H9 (cell line): ENCODE measurements at regions not wholly inside any gene's neighbourhood (a gene's known extent, or its start where the extent isn't known, plus 50 kb on each side); places are given as distances from the start of the nearest gene placed in this dataset.
A peak's percentile ranks its signal among the peaks of the same experiment; 100 is the strongest.

Experiments
- DNase-seq: peaks from one replicate; pipeline ENCODE4 v3.0.0-alpha.2; 2017
- H2AFZ ChIP-seq: one replicate; pipeline ENCODE4 v1.6.1; 2013; ENCODE audit warnings: mild to moderate bottlenecking, low read length, control low read depth, moderate library complexity
- H2AK5ac ChIP-seq: 2 replicates; pipeline ENCODE4 v1.6.1; 2013; ENCODE audit warnings: low read length, control low read depth, mixed read lengths; ENCODE audit not compliant: insufficient read length
- H2BK120ac ChIP-seq: one replicate; pipeline ENCODE4 v1.6.1; 2013; ENCODE audit warnings: low read depth, mild to moderate bottlenecking, low read length, control low read depth, inconsistent platforms; ENCODE audit not compliant: poor library complexity, severe bottlenecking
- H2BK12ac ChIP-seq: 2 replicates; pipeline ENCODE4 v1.6.1; 2013; ENCODE audit warnings: low read length, control low read depth, mixed read lengths, low read depth; ENCODE audit not compliant: insufficient read length
- H2BK15ac ChIP-seq: 2 replicates; pipeline ENCODE4 v1.6.1; 2013; ENCODE audit warnings: low read depth, low read length, control low read depth
- H2BK20ac ChIP-seq: one replicate; pipeline ENCODE4 v1.6.1; 2013; ENCODE audit warnings: low read depth, mild to moderate bottlenecking, low read length, control low read depth, inconsistent platforms; ENCODE audit not compliant: poor library complexity, severe bottlenecking
- H2BK5ac ChIP-seq: 2 replicates; pipeline ENCODE4 v1.6.1; 2013; ENCODE audit warnings: low read length, control low read depth, mixed read lengths; ENCODE audit not compliant: insufficient read length
- H3K14ac ChIP-seq: 2 replicates; pipeline ENCODE4 v1.6.1; 2013; ENCODE audit warnings: low read length, control low read depth; ENCODE audit not compliant: insufficient read depth
- H3K18ac ChIP-seq: 2 replicates; pipeline ENCODE4 v1.6.1; 2013; ENCODE audit warnings: low read depth, mild to moderate bottlenecking, mixed read lengths, low read length, control low read depth; ENCODE audit not compliant: insufficient read length
- H3K23ac ChIP-seq: 2 replicates; pipeline ENCODE4 v1.6.1; 2013; ENCODE audit warnings: low read length, control low read depth, mixed read lengths, low read depth; ENCODE audit not compliant: insufficient read length
- H3K23me2 ChIP-seq: 2 replicates; pipeline ENCODE4 v1.6.1; 2013; ENCODE audit warnings: low read depth, mild to moderate bottlenecking, mixed read lengths, low read length, control low read depth; ENCODE audit not compliant: insufficient read length, poor library complexity, severe bottlenecking
- H3K27ac ChIP-seq: 2 replicates; pipeline ENCODE4 v1.5.1; 2013; ENCODE audit warnings: low read length, control low read depth, mixed read lengths, low read depth; ENCODE audit not compliant: insufficient read length
- H3K27me3 ChIP-seq: 2 replicates; pipeline ENCODE4 v1.6.1; 2013; ENCODE audit warnings: low read length, control low read depth, inconsistent platforms; ENCODE audit not compliant: insufficient read depth
- H3K4ac ChIP-seq: 2 replicates; pipeline ENCODE4 v1.6.1; 2013; ENCODE audit warnings: low read depth, mild to moderate bottlenecking, control low read depth, inconsistent platforms, low read length, moderate library complexity
- H3K4me1 ChIP-seq: 2 replicates; pipeline ENCODE4 v1.6.1; 2013; ENCODE audit warnings: low read length, control low read depth, inconsistent platforms; ENCODE audit not compliant: insufficient read depth
- H3K4me2 ChIP-seq: 2 replicates; pipeline ENCODE4 v1.6.1; 2013; ENCODE audit warnings: low read length, control low read depth, mixed read lengths; ENCODE audit not compliant: insufficient read length, insufficient read depth
- H3K56ac ChIP-seq: 2 replicates; pipeline ENCODE4 v1.6.1; 2013; ENCODE audit warnings: low read depth, mild to moderate bottlenecking, mixed read lengths, low read length, control low read depth; ENCODE audit not compliant: insufficient read length
- H3K79me1 ChIP-seq: 2 replicates; pipeline ENCODE4 v1.6.1; 2013; ENCODE audit warnings: low read depth, mild to moderate bottlenecking, moderate library complexity, low read length, control low read depth, inconsistent platforms; ENCODE audit not compliant: insufficient read depth, poor library complexity, severe bottlenecking
- H3K79me2 ChIP-seq: 2 replicates; pipeline ENCODE4 v1.6.1; 2013; ENCODE audit warnings: low read length, control low read depth, inconsistent platforms; ENCODE audit not compliant: insufficient read depth
- H3K9ac ChIP-seq: 2 replicates; pipeline ENCODE4 v1.6.1; 2013; ENCODE audit warnings: low read length, control low read depth, mixed read lengths; ENCODE audit not compliant: insufficient read length; ENCODE audit errors: extremely low read depth
- H3K9me3 ChIP-seq: one replicate; pipeline ENCODE4 v1.6.1; 2013; ENCODE audit warnings: low read depth, low read length, inconsistent platforms; ENCODE audit not compliant: control insufficient read depth
- H3T11ph ChIP-seq: one replicate; pipeline ENCODE4 v1.6.1; 2013; ENCODE audit warnings: mild to moderate bottlenecking, low read length, control low read depth, inconsistent platforms
- H4K20me1 ChIP-seq: one replicate; pipeline ENCODE4 v1.6.1; 2013; ENCODE audit not compliant: control insufficient read depth, insufficient read length, insufficient read depth
- H4K5ac ChIP-seq: 2 replicates; pipeline ENCODE4 v1.6.1; 2013; ENCODE audit warnings: low read depth, mild to moderate bottlenecking, mixed read lengths, low read length, control low read depth; ENCODE audit not compliant: insufficient read length
- H4K8ac ChIP-seq: replicated peaks from 2 replicates; pipeline ENCODE4 v1.6.1; 2013; ENCODE audit warnings: low read length, control low read depth, mixed read lengths, low read depth; ENCODE audit not compliant: insufficient read length
- H4K91ac ChIP-seq: 2 replicates; pipeline ENCODE4 v1.6.1; 2013; ENCODE audit warnings: low read depth, mild to moderate bottlenecking, moderate library complexity, mixed read lengths, low read length, control low read depth; ENCODE audit not compliant: insufficient read length
- H3K27ac Mint-ChIP-seq, 3 experiments: 2 replicates in 2 of 3; 3 replicates in 1 of 3; pipeline ENCODE4 v1.8.0; 2020 to 2021; ENCODE audit warnings: mixed read lengths in 3 of 3, mild to moderate bottlenecking in 1 of 3, moderate library complexity in 1 of 3
- H3K27me3 Mint-ChIP-seq: 2 replicates; pipeline ENCODE4 v1.8.0; 2021; ENCODE audit warnings: low read depth, mild to moderate bottlenecking, moderate library complexity, mixed read lengths
- H3K36me3 Mint-ChIP-seq, 3 experiments: 2 replicates in 2 of 3; 3 replicates in 1 of 3; pipeline ENCODE4 v1.8.0; 2020 to 2021; ENCODE audit warnings: low read depth in 3 of 3, mixed read lengths in 3 of 3; ENCODE audit not compliant: insufficient read depth in 1 of 3
- H3K4me1 Mint-ChIP-seq, 2 experiments: 2 replicates each; pipeline ENCODE4 v1.8.0; 2020; ENCODE audit warnings: mixed read lengths in 2 of 2
- H3K4me3 Mint-ChIP-seq, 2 experiments: 2 replicates in 1 of 2; 3 replicates in 1 of 2; pipeline ENCODE4 v1.8.0; 2020 to 2021; ENCODE audit warnings: mild to moderate bottlenecking in 2 of 2, mixed read lengths in 2 of 2, moderate library complexity in 1 of 2
- H3K9me3 Mint-ChIP-seq, 2 experiments: 2 replicates in 1 of 2; 3 replicates in 1 of 2; pipeline ENCODE4 v1.8.0; 2020; ENCODE audit warnings: mild to moderate bottlenecking in 2 of 2, mixed read lengths in 2 of 2, moderate library complexity in 1 of 2
- CTCF ChIP-seq: fragments of 200-600 bp; sonication (generic); conservative IDR thresholded peaks from 3 replicates; pipeline ENCODE4 v1.8.0; 2021; ENCODE audit warnings: antibody characterized with exemption, mild to moderate bottlenecking
- WGBS: extraction: QIAGEN DNeasy Blood & Tissue Kit; methylation state at CpG from one replicate; pipeline ENCODE4 v1.1.7; 2013; ENCODE audit warnings: missing lambda C conversion rate, low lambda C conversion rate, mixed read lengths; ENCODE audit not compliant: insufficient read length; ENCODE audit errors: extremely low coverage; 5-methylcytosine and 5-hydroxymethylcytosine counted together

DNA sequence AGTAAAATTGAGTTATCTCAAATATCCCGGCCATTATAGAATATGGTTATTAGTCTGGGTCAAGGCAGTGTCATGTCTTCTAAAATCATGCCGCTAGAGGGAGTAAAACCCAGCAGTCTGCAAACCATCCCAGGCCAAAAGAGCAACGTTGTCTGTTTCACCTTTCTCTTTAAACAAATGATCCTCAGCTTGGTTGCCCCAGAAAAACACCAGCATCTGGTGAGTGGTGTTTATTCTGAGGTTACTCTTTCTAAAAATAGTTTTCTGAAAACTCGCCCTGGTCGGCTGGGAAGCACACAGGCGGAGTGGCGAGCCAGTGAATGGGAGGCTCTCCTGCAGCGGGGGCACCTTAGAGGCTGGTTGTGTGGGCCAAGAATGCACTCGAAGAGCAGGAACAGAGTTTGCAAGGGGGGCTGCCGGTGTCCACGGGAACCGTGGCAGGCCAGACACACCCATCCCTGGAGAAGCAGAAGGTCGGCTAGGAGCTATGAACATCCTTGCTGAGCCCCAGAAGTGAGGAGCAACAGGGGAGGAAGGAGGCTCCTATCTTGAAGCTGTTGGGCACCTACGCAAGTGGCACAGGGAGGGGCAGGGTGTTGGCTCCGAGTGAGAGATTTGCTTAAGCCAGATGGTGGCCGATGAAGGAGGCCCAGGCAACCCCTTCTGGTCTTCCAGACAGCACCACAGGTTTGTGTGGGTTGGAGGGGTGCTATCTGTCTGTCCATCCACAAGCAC, 297.1 kb downstream of the ETS1 start:
- WGBS, result no CpG with 5 or more reads among the region's 16 CpGs
- no peak overlapping the region for H3K27ac Mint-ChIP-seq

More for the DNA sequence above, 297.1 kb downstream of the ETS1 start:
- H3K9ac ChIP-seq, result no peak overlapping the region
- no peak overlapping the region for H3K27ac ChIP-seq
- no peak overlapping the region for H3K4ac ChIP-seq
- no peak overlapping the region for H3K56ac ChIP-seq
- no peak overlapping the region for H2BK12ac ChIP-seq
- H4K8ac ChIP-seq, result no peak overlapping the region
- Mint-ChIP-seq H3K27me3 (peaks cover 4% of the 10 kb centered on the region), H3K36me3 (no peaks in the 10 kb centered on the region; a peak in 1 of 7 replicates), H3K4me3 (no peak overlapping the region), H3K4me1 (peaks cover 11 to 15% of the 10 kb centered on the region in 2 experiments), H3K9me3 (no peaks in the 10 kb centered on the region)
- no peak overlapping the region for H2AK5ac ChIP-seq
- H2BK5ac ChIP-seq, result no peak overlapping the region
- H3K14ac ChIP-seq, result no peak overlapping the region
- no peak overlapping the region for H3K18ac ChIP-seq
- no peak overlapping the region for H2BK120ac ChIP-seq
- H2BK20ac ChIP-seq, result no peak overlapping the region
- no peaks in the 10 kb centered on the region; the same call in 1 of the 2 replicates for H3K27me3 ChIP-seq
- H3K9me3 ChIP-seq, result no peaks in the 10 kb centered on the region
- no peak overlapping the region for H4K5ac ChIP-seq
- no peaks in the 10 kb centered on the region for H3K23me2 ChIP-seq
- H3K79me2 ChIP-seq, result no peaks in the 10 kb centered on the region
- TF ChIP-seq CTCF, result peak; percentile 89
- H2BK15ac ChIP-seq, result no peak overlapping the region
- H3K4me2 ChIP-seq, result no peak overlapping the region
- no peak overlapping the region for H3K23ac ChIP-seq
- no peaks in the 10 kb centered on the region for H3K4me1 ChIP-seq
- H2AFZ ChIP-seq, result peak overlapping the region; percentile 49
- H4K20me1 ChIP-seq, result no peaks in the 10 kb centered on the region
- H3T11ph ChIP-seq, result no peak overlapping the region
- H4K91ac ChIP-seq, result no peak overlapping the region
- no peaks in the 10 kb centered on the region for H3K79me1 ChIP-seq
- peak; percentile 54 for DNase-seq
